ENCODE measurements at regions not wholly inside any gene's neighbourhood (a gene's known extent, or its start where the extent isn't known, plus 50 kb on each side); places are given as distances from the start of the nearest gene placed in this dataset.

DNA sequence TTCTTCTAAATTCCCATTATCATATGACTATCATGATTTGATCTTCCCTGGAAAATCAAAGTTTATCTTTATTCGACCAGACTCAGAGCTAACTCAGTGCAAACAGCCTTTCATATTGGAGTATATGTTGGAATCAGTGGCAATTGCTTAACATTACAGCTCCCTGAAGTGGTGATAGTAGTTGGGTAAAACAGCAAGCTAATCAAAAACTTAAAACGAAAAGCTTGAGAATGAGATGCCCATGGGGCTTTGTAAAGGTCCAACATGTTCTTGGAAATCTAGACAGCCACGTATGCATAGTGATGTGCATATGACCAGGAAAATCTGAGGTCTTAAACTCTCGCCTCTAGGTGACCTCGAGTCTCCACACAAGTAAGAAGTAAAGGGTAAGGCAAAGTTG, 437.6 kb downstream of the KIF16B start:
- in situ Hi-C loops (cut with MboI) (no loop called here), intact Hi-C loops (cut with micrococcal nuclease) (no loop called here)
- Histone ChIP-seq H3K4me2 (ENCODE audit: insufficient read depth, low read length) (no peak overlapping the region), H3K36me3 (ENCODE audit: control insufficient read depth, insufficient read depth, low read length) (no peaks in the 10 kb centered on the region), H2AFZ (ENCODE audit: low read depth, low read length) (no peak overlapping the region), H3K9me1 (ENCODE audit: control insufficient read depth, insufficient read depth, low read length) (no peaks in the 10 kb centered on the region), H3K27ac (ENCODE audit: extremely low read depth, low read depth, low read length) (no peak overlapping the region), H3K4me1 (replicated peaks in 1 of 2; ENCODE audit: control insufficient read depth in 2 of 2, insufficient read depth in 2 of 2, low read length in 2 of 2) (no peaks in the 10 kb centered on the region), H3K4me3 (no peak overlapping the region), H3K9ac (ENCODE audit: insufficient read depth in 1 of 2, low read depth in 2 of 2, low read length in 2 of 2) (no peak overlapping the region), H4K20me1 (replicated peaks; ENCODE audit: control insufficient read depth, insufficient read depth, low read length) (no peaks in the 10 kb centered on the region), H3K27me3 (ENCODE audit: control insufficient read depth in 2 of 2, insufficient read depth in 2 of 2, low read length in 2 of 2) (no peaks in the 10 kb centered on the region), H3K79me2 (ENCODE audit: control insufficient read depth, insufficient read depth, low read length) (no peaks in the 10 kb centered on the region), H3K9me3 (replicated peaks; ENCODE audit: control insufficient read depth, insufficient read depth, low read depth, low read length) (no peaks in the 10 kb centered on the region)
- CTCF ChIA-PET (ENCODE audit: low intra/inter-chr PET ratio), result no interaction called here
- no peak for TF ChIP-seq ZNF146 (CRISPR knock-in tag; IDR thresholded peaks at IDR 0.05; ENCODE audit: unreplicated experiment)
- TF ChIP-seq, protein P1, sequence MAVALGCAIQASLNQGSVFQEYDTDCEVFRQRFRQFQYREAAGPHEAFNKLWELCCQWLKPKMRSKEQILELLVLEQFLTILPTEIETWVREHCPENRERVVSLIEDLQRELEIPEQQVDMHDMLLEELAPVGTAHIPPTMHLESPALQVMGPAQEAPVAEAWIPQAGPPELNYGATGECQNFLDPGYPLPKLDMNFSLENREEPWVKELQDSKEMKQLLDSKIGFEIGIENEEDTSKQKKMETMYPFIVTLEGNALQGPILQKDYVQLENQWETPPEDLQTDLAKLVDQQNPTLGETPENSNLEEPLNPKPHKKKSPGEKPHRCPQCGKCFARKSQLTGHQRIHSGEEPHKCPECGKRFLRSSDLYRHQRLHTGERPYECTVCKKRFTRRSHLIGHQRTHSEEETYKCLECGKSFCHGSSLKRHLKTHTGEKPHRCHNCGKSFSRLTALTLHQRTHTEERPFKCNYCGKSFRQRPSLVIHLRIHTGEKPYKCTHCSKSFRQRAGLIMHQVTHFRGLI (CRISPR knock-in tag; IDR thresholded peaks at IDR 0.05), result no peak
- no peak for TF ChIP-seq TOE1 (IDR thresholded peaks at IDR 0.05; ENCODE audit: borderline replicate concordance)
- no peak for TF ChIP-seq TOE1 (CRISPR knock-in tag; IDR thresholded peaks at IDR 0.05; ENCODE audit: borderline replicate concordance, low read depth)
- TF ChIP-seq MEF2A (IDR thresholded peaks at IDR 0.05; ENCODE audit: control insufficient read depth, low read depth, low read length), result no peak
- no peak for TF ChIP-seq PHF20 (IDR thresholded peaks at IDR 0.05; ENCODE audit: partially characterized antibody)
- no peak for FAIRE-seq
- 0% methylated on average over 5 of the region's 5 CpGs for WGBS (ENCODE audit: insufficient coverage, low coverage, missing lambda C conversion rate)
- POLR2A ChIA-PET, result no interaction called here
- ATAC-seq, result no peak
- BruUV-seq (replicated peaks), result no TSS peak
- no peak for DNase-seq (ENCODE audit: extremely low read depth in 1 of 4, low spot score in 3 of 4)

All from K562 (cell line).